ENCODE measurements at regions not wholly inside any gene's neighbourhood (a gene's known extent, or its start where the extent isn't known, plus 50 kb on each side); places are given as distances from the start of the nearest gene placed in this dataset.

DNA sequence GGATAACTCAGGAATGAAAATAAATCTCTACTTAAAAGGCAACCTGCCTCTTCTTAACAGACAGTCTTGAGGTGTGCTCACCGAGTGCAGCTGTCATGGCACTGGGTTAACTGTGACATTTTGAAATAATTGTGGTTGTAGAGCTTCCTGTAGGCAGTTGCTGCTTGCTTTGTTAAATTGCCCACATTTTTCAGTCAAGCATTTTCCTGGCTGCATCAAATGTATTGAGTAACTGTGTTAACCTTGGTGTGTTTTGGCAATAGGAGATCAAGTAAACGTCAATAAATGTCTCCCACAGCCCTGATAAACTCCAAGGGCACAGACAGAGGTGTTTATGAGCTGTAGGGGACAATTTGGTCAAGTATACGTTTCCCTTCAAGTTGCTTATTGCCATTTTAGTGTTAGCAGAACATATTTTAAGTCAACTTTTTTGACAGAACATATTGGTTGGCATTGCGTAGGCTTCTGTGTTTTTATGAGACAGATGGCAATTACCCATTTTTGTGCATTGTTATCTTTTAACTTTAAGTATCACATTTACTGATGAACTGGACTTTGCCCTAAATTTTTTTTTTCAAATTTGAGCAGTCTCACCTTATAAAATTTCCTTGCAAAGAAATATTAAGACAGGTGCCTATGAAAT is 527.4 kb downstream of the C4orf33 start:
- DNase-seq (ENCODE audit: insufficient read length, low spot score) (no peak), FAIRE-seq (no peak)

- FAIRE-seq (peak; percentile 82), DNase-seq (ENCODE audit: insufficient read length, low spot score) (peak; percentile 1)
Measured at GRCh38 chr4:129641179-129641578, 545.2 kb downstream of the C4orf33 start.

DNA sequence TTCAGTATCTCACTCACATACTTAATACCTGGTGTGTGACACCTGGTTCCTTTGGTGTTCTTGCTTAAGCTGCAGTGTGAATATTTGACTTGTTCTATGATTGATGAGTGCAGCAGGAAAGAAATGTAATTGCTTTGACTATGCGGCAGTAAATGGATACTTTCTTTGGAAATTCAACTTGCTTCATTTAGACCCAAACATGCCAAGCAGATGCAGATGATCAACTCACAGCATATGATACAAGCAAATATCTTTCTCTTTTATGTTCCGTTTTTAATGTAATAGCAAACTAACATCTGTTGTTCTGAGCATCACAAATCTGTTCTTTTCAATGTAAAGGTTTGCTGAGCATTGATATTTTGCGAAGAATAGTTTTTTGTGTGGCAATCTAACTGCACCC is 549.5 kb downstream of the C4orf33 start:
- no peak for FAIRE-seq
- no peak for DNase-seq (ENCODE audit: insufficient read length, low spot score)

DNA sequence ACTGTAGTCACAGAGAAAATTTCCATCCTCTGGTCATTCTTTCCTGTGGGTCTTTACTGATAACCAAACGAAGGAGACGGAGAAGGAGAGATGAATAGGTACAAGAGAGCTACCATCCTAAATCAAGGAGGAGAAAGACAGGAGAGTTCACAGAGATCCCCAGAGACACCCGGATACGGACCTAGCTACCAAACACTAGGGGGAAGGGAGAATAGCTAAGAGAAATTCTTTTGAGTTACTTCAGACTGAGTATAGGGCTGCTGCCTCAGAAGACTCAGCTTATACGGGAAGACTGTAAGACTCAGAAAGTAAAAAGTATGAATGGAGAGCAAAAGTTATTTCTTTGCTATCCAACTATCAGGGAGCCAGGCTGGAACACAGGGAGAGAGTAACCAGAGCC is 572.1 kb downstream of the C4orf33 start:
- FAIRE-seq: no peak
- no peak for DNase-seq (ENCODE audit: insufficient read length, low spot score)

- no peak for FAIRE-seq
- DNase-seq (ENCODE audit: insufficient read length, low spot score): no peak
Measured at GRCh38 chr4:129672941-129673340, 577.0 kb downstream of the C4orf33 start.

GRCh38 chr4:129675036-129675435 is 579.1 kb downstream of the C4orf33 start:
- no peak for FAIRE-seq
- DNase-seq (ENCODE audit: insufficient read length, low spot score): no peak

- DNase-seq (ENCODE audit: insufficient read length, low spot score) (no peak), FAIRE-seq (no peak)
Measured at GRCh38 chr4:129676934-129677333, 581.0 kb downstream of the C4orf33 start.

GRCh38 chr4:129682586-129682985 is 586.6 kb downstream of the C4orf33 start:
- no peak for FAIRE-seq
- DNase-seq (ENCODE audit: insufficient read length, low spot score): no peak

DNA sequence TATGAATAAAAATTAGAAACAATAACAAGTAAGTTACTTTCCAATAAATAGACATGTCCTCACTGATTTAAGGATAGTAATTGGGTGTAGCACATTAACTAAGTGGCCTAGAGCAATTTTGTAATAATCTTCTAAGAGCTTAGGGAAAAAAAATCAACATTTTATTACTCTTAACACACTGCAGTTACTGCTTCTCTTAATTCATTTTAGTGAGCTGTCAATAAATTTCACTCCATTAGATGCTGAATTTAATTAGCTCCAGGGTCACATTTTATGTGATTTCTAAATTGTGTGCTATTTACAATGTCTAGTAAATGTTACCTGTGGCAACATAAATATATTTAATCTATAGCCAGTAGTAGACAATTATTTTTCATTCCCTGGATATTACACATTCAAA is 612.0 kb downstream of the C4orf33 start:
- FAIRE-seq (no peak), DNase-seq (ENCODE audit: insufficient read length, low spot score) (no peak)

DNA sequence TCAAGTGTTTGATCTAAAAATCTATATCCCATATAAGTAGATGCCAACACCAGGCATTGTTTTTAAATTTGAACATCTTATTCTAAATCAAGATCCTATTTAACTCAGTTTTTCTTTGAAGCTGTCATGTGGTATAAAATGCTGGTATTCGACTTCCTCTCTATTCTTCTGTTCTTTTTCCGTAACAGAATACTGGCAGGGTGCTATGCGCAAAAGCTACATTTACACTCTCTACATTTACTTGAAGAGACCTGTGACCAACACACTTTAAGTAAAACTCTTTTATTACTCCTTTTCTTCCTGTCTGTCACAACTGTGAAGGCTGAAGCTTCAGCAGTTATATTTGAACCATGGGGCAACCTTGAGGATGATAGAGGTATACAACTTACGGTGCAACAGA is 612.8 kb downstream of the C4orf33 start:
- FAIRE-seq (no peak), DNase-seq (ENCODE audit: insufficient read length, low spot score) (no peak)

GRCh38 chr4:129738175-129738574 is 642.2 kb downstream of the C4orf33 start:
- FAIRE-seq (no peak), DNase-seq (ENCODE audit: insufficient read length, low spot score) (no peak)

- no peak for DNase-seq (ENCODE audit: insufficient read length, low spot score)
- FAIRE-seq: no peak
Measured at GRCh38 chr4:129747756-129748155, 651.8 kb downstream of the C4orf33 start.

- DNase-seq (ENCODE audit: insufficient read length, low spot score): no peak
- FAIRE-seq: no peak
Measured at GRCh38 chr4:129748991-129749390, 653.0 kb downstream of the C4orf33 start.

DNA sequence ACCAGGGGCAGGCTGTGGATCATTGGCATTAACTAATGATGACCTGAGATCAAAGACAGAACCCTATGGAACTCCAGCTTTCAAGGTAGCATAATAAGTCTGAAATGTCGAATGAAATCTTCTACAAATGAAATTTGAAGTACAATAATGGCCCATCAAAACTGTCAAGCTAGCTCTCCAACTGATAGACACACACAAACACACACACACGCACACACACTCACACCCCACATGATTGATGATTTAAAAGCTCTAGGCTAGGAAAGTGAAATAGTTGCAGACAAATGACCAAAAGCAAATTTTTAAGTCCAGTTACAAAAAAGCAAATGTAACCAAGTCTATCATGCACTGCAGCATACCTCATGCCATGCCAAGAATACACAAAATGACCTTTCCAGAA is 655.7 kb downstream of the C4orf33 start:
- FAIRE-seq (no peak), DNase-seq (ENCODE audit: insufficient read length, low spot score) (no peak)

DNA sequence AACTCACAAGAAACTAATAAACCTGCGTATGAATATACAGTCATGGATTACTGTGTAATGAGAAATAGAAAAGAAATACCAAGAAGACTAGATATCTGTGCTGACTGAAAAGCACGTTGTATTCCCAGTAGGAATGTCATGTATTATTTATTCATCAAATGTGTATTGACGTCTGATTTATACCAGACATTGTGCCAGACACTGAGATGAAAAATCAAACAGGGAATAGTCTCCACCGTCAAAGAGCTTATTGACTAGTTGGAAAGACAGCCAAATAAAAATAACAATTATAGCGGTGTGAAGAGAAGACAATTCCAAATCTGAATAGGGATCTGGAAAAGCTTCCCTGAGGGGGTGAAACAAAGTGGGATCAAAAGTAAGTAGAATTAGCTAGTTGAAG is 687.6 kb downstream of the C4orf33 start:
- DNase-seq (ENCODE audit: insufficient read length, low spot score) (no peak), FAIRE-seq (no peak)

DNA sequence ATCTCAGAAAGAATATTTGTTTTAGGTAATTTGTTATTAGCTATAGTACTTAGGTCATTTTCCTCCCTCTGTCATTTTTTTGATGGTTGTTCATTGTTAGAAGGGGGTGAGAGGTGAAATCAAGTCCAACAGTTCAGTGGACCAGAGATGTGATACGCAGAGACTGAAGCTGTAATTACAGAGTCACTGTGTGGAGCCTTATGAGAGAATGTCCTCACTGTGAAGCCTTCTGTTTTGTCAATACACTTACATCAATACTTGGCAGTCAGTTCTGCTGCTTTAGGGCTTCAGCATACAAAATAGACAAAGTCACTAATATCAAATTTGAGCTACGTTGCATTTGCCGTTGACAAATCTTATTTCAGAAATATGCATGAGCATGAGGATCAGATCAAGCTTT is 692.5 kb downstream of the C4orf33 start:
- no peak for FAIRE-seq

GRCh38 chr4:129804461-129804981 is 708.6 kb downstream of the C4orf33 start:
- no peak for FAIRE-seq
- DNase-seq (ENCODE audit: insufficient read length, low spot score): no peak

More for the DNA sequence above, 692.5 kb downstream of the C4orf33 start:
- no peak for DNase-seq (ENCODE audit: insufficient read length, low spot score)

DNA sequence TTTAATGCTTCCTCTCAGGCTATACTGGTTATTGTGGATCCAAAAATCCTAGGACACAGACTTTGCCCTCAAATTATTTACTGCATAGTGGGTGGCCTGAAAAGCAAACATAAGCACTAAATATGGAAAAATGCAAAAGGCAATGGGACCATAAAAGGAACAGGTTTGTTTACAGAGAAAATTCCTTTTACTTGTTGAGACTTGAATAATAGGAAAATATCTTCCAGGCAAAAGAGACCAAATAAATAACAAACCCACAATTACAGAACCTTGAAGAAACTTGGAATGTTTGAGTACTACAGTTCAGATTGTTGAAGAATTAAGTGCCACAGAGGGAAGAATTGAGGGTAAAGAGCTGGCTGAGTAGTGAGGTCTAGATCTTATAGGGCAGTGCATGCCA is 711.0 kb downstream of the C4orf33 start:
- no peak for FAIRE-seq
- DNase-seq (ENCODE audit: insufficient read length, low spot score): no peak

GRCh38 chr4:129808242-129808641 is 712.3 kb downstream of the C4orf33 start:
- FAIRE-seq: no peak

DNA sequence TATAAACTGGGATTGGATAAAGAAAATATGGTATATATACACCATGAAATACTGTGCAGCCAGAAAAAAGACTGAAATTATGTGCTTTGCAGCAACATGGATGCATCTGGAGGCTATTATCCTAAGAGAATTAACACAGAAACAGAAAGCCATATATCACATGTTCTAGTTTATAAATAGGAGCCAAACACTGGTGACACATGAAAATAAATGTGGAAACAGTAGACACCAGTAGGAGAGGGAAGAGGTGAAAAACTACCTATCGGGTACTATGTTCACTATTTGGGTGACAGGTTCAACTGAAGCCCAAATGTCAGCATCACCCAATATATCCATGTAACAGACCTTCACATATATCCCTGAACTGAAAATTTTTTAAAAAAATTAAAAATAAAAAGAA is 725.1 kb downstream of the C4orf33 start:
- FAIRE-seq (no peak), DNase-seq (ENCODE audit: insufficient read length, low spot score) (no peak)

More at GRCh38 chr4:129808242-129808641, 712.3 kb downstream of the C4orf33 start:
- no peak for DNase-seq (ENCODE audit: insufficient read length, low spot score)

GRCh38 chr4:129821963-129822362 is 726.0 kb downstream of the C4orf33 start:
- no peak for FAIRE-seq
- no peak for DNase-seq (ENCODE audit: insufficient read length, low spot score)

- DNase-seq (ENCODE audit: insufficient read length, low spot score) (no peak), FAIRE-seq (no peak)
Measured at GRCh38 chr4:129822701-129823100, 726.7 kb downstream of the C4orf33 start.

DNA sequence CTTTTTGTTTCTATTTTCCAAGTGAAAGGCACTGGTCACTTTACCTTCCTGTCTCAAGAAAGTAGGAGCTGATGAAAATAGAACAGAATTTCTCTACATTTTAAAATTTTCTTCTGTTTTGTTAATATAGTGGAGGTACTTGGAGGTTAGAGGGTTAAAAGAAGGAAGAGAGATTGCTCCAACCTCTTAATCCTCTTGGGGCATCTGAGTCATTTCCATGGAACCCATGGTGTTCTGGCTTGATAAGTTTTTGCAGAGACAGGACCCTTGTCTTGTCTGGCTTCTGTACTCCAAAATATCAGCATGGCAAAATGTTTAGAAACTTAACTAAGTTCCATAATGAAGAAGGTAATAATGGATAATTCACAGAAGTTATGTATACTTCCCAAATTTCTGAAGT is 727.2 kb downstream of the C4orf33 start:
- FAIRE-seq (no peak), DNase-seq (ENCODE audit: insufficient read length, low spot score) (no peak)
